Ishikawa (cell line): ENCODE measurements at regions not wholly inside any gene's neighbourhood (a gene's known extent, or its start where the extent isn't known, plus 50 kb on each side); places are given as distances from the start of the nearest gene placed in this dataset.

ENCODE experiments used
- EP300 ChIP-seq: IDR thresholded peaks from 2 replicates; pipeline ENCODE4 v1.6.1; 2012; ENCODE audit warnings: borderline replicate concordance
- RAD21 ChIP-seq: IDR thresholded peaks from 2 replicates; pipeline ENCODE4 v1.6.1; 2012; ENCODE audit warnings: low read depth
- TCF12 ChIP-seq: IDR thresholded peaks from 2 replicates; pipeline ENCODE4 v1.6.1; 2012; ENCODE audit warnings: low read depth
- TF ChIP-seq, protein P1 (sequence below): IDR thresholded peaks from 2 replicates; pipeline ENCODE4 v1.6.1; 2012; ENCODE audit warnings: low read depth, mild to moderate bottlenecking

DNA sequence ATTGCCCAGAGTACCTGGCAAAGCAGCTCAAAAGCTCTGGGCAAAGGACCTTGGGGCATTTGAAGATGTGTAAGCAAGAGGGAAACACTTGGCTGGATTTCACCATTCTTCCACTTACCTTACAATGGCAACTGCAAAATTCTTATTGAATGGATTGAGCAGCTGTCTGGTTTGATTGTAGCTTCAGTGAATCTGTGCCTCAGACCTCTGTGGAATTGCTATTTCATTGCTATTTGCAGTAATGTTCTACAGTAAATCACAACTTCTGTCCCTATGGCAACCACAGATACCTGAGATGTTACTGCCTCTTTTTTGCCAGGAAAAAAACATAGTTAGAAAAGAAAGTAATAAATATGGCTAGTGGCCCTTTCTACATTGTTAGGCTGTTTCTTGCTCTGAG lies 519.5 kb downstream of the SUCLA2 start:
- TF ChIP-seq RAD21, result no peak
- TF ChIP-seq, protein P1, sequence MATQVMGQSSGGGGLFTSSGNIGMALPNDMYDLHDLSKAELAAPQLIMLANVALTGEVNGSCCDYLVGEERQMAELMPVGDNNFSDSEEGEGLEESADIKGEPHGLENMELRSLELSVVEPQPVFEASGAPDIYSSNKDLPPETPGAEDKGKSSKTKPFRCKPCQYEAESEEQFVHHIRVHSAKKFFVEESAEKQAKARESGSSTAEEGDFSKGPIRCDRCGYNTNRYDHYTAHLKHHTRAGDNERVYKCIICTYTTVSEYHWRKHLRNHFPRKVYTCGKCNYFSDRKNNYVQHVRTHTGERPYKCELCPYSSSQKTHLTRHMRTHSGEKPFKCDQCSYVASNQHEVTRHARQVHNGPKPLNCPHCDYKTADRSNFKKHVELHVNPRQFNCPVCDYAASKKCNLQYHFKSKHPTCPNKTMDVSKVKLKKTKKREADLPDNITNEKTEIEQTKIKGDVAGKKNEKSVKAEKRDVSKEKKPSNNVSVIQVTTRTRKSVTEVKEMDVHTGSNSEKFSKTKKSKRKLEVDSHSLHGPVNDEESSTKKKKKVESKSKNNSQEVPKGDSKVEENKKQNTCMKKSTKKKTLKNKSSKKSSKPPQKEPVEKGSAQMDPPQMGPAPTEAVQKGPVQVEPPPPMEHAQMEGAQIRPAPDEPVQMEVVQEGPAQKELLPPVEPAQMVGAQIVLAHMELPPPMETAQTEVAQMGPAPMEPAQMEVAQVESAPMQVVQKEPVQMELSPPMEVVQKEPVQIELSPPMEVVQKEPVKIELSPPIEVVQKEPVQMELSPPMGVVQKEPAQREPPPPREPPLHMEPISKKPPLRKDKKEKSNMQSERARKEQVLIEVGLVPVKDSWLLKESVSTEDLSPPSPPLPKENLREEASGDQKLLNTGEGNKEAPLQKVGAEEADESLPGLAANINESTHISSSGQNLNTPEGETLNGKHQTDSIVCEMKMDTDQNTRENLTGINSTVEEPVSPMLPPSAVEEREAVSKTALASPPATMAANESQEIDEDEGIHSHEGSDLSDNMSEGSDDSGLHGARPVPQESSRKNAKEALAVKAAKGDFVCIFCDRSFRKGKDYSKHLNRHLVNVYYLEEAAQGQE, result no peak
- TF ChIP-seq EP300, result no peak
- no peak for TF ChIP-seq TCF12
